ENCODE measurements at regions not wholly inside any gene's neighbourhood (a gene's known extent, or its start where the extent isn't known, plus 50 kb on each side); places are given as distances from the start of the nearest gene placed in this dataset.

DNA sequence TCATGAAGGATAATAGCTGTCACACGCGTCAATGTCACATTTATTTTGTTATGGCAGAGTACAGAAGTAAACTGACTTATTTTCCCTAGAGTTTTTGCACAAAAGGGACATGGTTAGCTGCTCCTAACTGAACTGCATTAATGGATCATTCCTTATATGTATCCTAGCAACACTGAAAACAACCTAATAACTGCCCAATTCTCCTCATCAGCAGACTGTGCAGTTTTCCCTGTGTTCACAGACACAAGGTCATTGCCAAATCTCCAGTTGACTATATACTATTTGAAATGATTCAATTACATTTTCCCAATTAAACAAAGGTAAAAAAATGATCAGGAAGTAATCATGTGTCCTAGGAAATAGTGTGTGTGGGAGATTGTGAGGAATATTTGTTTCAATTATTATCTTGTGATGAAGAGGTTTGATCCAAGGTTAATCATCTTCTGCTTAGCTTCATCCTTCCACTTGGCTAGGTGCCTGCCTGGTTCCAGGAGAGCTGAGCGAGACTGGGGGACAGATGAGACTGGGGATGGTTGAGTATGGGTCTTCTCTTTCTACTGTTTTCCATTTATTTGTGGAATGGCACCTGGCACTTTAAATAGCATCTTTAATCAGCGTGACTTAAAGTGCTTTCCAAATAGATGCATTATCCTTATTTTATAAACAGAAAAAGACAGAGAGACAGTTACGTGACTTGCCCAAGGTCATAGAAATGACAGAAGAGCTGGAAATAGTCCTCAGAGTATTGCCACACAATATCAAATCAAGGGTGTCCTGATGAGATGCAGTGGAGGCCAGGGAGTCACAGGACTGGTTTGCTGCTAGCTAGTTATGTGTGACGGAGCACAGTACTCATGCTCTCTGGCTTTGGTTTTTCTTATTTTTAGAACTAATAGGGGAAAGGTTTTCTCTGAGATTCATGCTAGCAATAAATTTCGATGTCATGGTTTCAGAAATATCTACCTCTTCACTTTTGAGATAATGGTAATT lies 335.6 kb downstream of the PIK3C3 start:
- Histone ChIP-seq H3K27me3 (ENCODE audit: control insufficient read depth, insufficient read depth, low read length) (no peaks in the 10 kb centered on the region), H3K4me3 (ENCODE audit: low read depth, low read length) (no peak overlapping the region), H3K9me3 (ENCODE audit: control insufficient read depth, insufficient read depth, low read length) (no peaks in the 10 kb centered on the region), H3K36me3 (ENCODE audit: control insufficient read depth, insufficient read depth, low read length) (no peaks in the 10 kb centered on the region), H3K27ac (ENCODE audit: low read depth, low read length) (no peak overlapping the region), H3K4me1 (ENCODE audit: control insufficient read depth, insufficient read depth, low read length) (no peaks in the 10 kb centered on the region), H3K9ac (ENCODE audit: low read depth, low read length) (no peak overlapping the region)

DNA sequence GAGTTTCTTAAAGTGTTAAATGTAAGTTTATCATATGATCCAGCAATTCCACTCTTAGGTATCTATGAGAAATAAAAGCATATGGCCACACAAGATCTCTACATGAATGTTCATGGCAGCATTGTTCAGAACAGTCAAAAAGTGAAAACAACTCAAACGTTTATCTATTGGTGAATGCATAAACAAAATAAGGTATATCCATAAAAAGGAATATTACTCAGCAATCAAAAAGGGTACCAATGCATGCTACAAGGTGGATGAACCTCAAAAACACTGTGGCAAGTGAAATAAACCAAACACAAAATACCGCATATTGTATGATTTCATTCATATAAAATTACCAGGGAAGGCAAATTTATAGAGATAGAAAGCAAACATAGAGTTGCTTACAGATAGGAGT lies 337.6 kb downstream of the PIK3C3 start:
- no peaks in the 10 kb centered on the region for H3K36me3 ChIP-seq (ENCODE audit: control insufficient read depth, insufficient read depth, low read length)
- H3K27ac ChIP-seq (ENCODE audit: low read depth, low read length), result no peak overlapping the region
- H3K4me3 ChIP-seq (ENCODE audit: low read depth, low read length), result no peak overlapping the region
- no peaks in the 10 kb centered on the region for H3K4me1 ChIP-seq (ENCODE audit: control insufficient read depth, insufficient read depth, low read length)
- H3K9me3 ChIP-seq (ENCODE audit: control insufficient read depth, insufficient read depth, low read length), result no peaks in the 10 kb centered on the region
- no peaks in the 10 kb centered on the region for H3K27me3 ChIP-seq (ENCODE audit: control insufficient read depth, insufficient read depth, low read length)
- H3K9ac ChIP-seq (ENCODE audit: low read depth, low read length), result no peak overlapping the region

DNA sequence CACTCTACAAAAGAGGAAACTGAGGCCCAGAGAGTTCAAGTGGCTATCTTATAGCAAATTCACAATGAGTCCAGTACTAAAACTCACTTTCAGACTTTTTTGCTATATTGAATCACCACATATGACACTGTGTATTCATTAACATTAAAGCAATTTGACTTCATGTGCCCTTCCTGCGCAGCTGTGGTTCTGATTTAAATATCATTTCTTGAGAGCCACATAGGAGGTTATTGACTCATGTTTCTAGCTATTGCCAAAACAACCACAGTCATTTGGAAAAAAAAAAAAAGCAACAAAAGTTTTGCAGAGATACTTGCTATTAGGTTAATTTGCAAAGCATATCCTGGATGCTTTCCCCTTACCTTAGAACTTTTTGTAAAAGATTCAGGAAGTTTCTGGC lies 341.2 kb downstream of the PIK3C3 start:
- H3K27me3 ChIP-seq (ENCODE audit: control insufficient read depth, insufficient read depth, low read length), result no peaks in the 10 kb centered on the region
- H3K36me3 ChIP-seq (ENCODE audit: control insufficient read depth, insufficient read depth, low read length), result no peaks in the 10 kb centered on the region
- no peaks in the 10 kb centered on the region for H3K9me3 ChIP-seq (ENCODE audit: control insufficient read depth, insufficient read depth, low read length)
- H3K4me3 ChIP-seq (ENCODE audit: low read depth, low read length), result no peak overlapping the region
- no peak overlapping the region for H3K27ac ChIP-seq (ENCODE audit: low read depth, low read length)
- H3K9ac ChIP-seq (ENCODE audit: low read depth, low read length), result no peak overlapping the region
- 0 out of 2 replicates have a peak, but pooled peaks cover 5% of the 10 kb centered on the region for H3K4me1 ChIP-seq (ENCODE audit: control insufficient read depth, insufficient read depth, low read length)

DNA sequence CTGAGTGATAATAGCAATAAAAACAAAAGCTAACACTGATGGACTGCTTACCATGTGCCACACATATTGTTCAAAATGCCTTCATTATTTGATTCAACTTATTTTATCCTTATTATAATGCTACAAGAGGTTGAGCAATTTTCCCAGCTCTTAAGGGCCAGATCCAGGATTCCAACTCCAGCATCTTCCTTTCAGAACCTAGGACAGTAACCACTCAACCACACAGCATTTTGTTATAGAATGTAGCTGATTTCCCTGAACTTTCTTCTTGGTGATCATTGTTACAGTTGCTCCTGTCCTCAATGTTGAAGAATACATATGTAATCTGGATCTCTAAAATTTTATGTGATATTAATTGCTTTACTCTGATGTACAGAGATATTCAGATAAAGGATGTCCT lies 341.7 kb downstream of the PIK3C3 start:
- no peaks in the 10 kb centered on the region for H3K9me3 ChIP-seq (ENCODE audit: control insufficient read depth, insufficient read depth, low read length)
- H3K4me3 ChIP-seq (ENCODE audit: low read depth, low read length), result no peak overlapping the region
- H3K36me3 ChIP-seq (ENCODE audit: control insufficient read depth, insufficient read depth, low read length), result no peaks in the 10 kb centered on the region
- no peak overlapping the region for H3K27ac ChIP-seq (ENCODE audit: low read depth, low read length)
- H3K4me1 ChIP-seq (ENCODE audit: control insufficient read depth, insufficient read depth, low read length), result 0 out of 2 replicates have a peak, but pooled peaks cover 5% of the 10 kb centered on the region
- H3K9ac ChIP-seq (ENCODE audit: low read depth, low read length), result no peak overlapping the region
- H3K27me3 ChIP-seq (ENCODE audit: control insufficient read depth, insufficient read depth, low read length), result no peaks in the 10 kb centered on the region

DNA sequence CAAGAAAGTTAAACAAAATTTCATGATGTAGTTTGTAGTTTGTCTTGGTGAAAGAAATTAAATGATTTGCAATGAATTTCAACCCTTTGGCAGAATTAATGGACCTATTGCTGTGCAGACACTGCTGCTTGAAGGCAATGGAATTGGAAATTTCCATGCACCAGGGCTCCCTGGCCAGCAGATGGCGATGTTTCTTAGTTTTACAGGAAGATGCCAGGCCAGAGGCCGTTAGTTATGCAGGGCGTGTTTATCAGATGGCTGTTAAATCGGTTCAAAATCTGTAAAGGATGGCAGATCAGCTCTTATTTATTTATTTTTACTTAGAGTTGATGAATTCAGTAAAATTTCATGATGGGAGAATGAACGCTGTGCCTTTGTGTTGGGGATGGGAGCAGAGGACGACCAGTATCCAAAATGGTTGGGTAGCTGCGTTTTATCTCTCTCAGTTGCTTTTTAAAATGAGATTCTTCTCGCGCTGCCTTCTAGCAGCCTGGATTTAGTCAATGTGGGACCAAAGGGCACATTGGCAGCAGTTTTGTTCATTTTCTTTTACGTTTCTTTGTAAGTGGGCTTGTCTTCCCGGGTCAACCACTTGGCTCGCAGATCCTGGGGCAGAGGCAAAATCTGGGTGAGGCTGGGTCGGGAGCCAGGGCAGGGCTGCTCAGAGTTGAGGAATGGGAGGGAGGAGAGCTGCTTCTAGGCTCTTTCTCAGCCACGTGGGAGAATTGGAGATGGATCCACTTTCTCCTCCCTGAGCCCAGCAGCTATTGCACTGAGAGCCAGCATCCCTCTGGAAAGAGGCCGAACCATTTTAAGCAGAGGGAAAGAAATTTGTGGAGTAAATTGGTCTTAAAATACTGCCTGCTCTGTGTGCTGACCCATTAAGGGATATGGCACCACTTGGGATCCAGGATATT lies 344.0 kb downstream of the PIK3C3 start:
- 0 out of 2 replicates have a peak, but pooled peaks cover 5% of the 10 kb centered on the region for H3K4me1 ChIP-seq (ENCODE audit: control insufficient read depth, insufficient read depth, low read length)
- no peaks in the 10 kb centered on the region for H3K27me3 ChIP-seq (ENCODE audit: control insufficient read depth, insufficient read depth, low read length)
- H3K9me3 ChIP-seq (ENCODE audit: control insufficient read depth, insufficient read depth, low read length), result no peaks in the 10 kb centered on the region
- H3K9ac ChIP-seq (ENCODE audit: low read depth, low read length), result no peak overlapping the region
- no peaks in the 10 kb centered on the region for H3K36me3 ChIP-seq (ENCODE audit: control insufficient read depth, insufficient read depth, low read length)
- H3K4me3 ChIP-seq (ENCODE audit: low read depth, low read length), result no peak overlapping the region
- no peak overlapping the region for H3K27ac ChIP-seq (ENCODE audit: low read depth, low read length)

DNA sequence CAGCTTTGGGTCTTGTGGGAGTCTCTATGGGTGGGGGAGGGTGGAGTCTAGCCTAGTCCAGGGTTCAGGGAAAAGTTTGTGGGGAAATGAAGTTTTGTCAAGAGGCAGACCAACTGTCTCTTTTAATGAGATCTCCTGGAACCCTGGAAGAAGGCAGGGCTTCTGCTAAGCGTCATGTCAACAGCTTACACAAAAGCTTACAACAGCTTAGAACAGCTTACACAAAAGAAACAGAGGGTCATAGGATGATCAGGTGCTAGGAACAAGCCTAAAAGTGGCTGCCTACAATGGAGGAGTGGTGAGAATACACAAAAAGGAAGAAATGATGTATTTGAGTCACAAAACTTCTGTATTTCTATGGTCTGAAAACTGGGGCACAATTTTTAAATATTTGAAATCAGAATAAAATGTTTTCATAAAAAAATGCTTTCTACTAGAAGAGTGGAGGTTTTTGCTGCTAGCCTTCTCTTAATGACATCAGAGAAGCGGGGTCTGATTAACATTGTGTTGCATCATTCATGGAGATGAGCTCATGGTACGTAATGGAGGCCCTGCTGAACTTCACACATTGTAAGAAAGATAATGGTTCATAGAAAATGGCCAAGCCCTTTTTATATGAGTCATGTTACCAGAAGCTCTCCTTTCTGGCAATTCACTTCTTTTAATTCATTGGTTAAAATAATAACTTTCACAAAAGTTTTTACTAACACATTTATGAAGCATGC lies 351.0 kb downstream of the PIK3C3 start:
- H3K9me3 ChIP-seq (ENCODE audit: control insufficient read depth, insufficient read depth, low read length), result no peaks in the 10 kb centered on the region
- H3K4me1 ChIP-seq (ENCODE audit: control insufficient read depth, insufficient read depth, low read length), result no peaks in the 10 kb centered on the region
- H3K9ac ChIP-seq (ENCODE audit: low read depth, low read length), result no peak overlapping the region
- H3K4me3 ChIP-seq (ENCODE audit: low read depth, low read length), result no peak overlapping the region
- H3K27ac ChIP-seq (ENCODE audit: low read depth, low read length), result no peak overlapping the region
- no peaks in the 10 kb centered on the region for H3K36me3 ChIP-seq (ENCODE audit: control insufficient read depth, insufficient read depth, low read length)
- H3K27me3 ChIP-seq (ENCODE audit: control insufficient read depth, insufficient read depth, low read length), result no peaks in the 10 kb centered on the region

DNA sequence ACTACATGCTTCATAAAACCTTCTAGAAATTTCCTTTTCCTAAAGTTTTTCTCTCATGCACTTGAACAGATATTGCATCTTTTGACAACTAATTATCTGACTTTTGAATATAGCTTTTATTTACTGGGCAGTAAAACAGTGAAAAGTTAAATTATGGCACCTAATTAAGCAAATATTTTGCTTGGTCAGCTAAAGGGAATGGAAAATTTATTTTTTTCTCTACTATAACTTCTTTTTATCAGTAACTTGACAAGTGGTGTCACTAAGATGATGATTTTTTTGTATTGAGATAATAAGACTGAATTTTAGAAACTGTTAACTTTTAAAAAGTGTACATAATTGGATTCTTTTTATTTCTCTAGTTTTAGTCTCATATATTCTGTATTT lies 351.6 kb downstream of the PIK3C3 start:
- no peak overlapping the region for H3K4me3 ChIP-seq (ENCODE audit: low read depth, low read length)
- H3K9ac ChIP-seq (ENCODE audit: low read depth, low read length), result no peak overlapping the region
- no peaks in the 10 kb centered on the region for H3K9me3 ChIP-seq (ENCODE audit: control insufficient read depth, insufficient read depth, low read length)
- no peaks in the 10 kb centered on the region for H3K4me1 ChIP-seq (ENCODE audit: control insufficient read depth, insufficient read depth, low read length)
- H3K36me3 ChIP-seq (ENCODE audit: control insufficient read depth, insufficient read depth, low read length), result no peaks in the 10 kb centered on the region
- H3K27me3 ChIP-seq (ENCODE audit: control insufficient read depth, insufficient read depth, low read length), result no peaks in the 10 kb centered on the region
- no peak overlapping the region for H3K27ac ChIP-seq (ENCODE audit: low read depth, low read length)

DNA sequence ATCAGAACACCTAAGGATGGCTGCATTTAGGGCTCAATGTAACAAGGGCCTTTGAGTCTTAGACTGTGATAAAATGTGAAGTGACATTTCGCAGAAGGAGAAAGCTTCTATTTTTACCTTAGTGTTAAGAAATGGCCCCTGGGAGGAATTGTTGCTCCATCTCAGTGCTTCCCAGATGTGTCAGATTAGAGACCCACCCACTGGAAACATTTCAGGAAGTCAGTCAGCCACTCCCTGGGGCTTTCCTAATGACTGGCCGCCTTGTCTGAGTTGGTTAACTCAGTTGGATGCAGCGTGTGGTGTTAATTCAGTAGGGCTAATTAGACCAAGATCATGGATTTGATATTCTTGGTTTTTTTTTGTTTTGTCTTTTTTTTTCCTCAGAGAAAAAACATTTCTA lies 355.9 kb downstream of the PIK3C3 start:
- no peaks in the 10 kb centered on the region for H3K27me3 ChIP-seq (ENCODE audit: control insufficient read depth, insufficient read depth, low read length)
- H3K27ac ChIP-seq (ENCODE audit: low read depth, low read length), result no peak overlapping the region
- no peak overlapping the region for H3K9ac ChIP-seq (ENCODE audit: low read depth, low read length)
- H3K36me3 ChIP-seq (ENCODE audit: control insufficient read depth, insufficient read depth, low read length), result no peaks in the 10 kb centered on the region
- H3K4me3 ChIP-seq (ENCODE audit: low read depth, low read length), result no peak overlapping the region
- no peaks in the 10 kb centered on the region for H3K4me1 ChIP-seq (ENCODE audit: control insufficient read depth, insufficient read depth, low read length)
- no peaks in the 10 kb centered on the region for H3K9me3 ChIP-seq (ENCODE audit: control insufficient read depth, insufficient read depth, low read length)

DNA sequence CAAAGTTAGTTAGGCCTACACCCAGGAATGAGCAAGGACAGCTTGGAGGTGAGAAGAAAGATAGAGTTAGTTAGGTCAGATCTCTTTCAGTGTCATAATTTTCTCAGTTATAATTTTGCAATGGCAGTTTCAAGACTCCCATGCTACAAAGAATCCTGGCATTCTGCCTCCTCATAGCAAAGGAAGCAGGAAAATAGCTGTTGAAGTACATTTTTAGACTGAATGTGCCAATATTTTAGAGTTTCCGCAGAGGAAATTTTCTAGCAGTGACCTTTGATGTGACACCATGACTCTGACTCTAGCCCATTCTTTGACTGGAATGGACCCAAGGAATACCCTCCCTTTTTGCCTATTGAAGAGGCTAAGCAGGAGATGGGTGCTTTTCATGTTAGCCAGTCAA lies 371.7 kb downstream of the PIK3C3 start:
- Histone ChIP-seq H3K27me3 (ENCODE audit: control insufficient read depth, insufficient read depth, low read length) (no peaks in the 10 kb centered on the region), H3K4me1 (ENCODE audit: control insufficient read depth, insufficient read depth, low read length) (no peaks in the 10 kb centered on the region), H3K9me3 (ENCODE audit: control insufficient read depth, insufficient read depth, low read length) (peaks cover 8% of the 10 kb centered on the region), H3K27ac (ENCODE audit: low read depth, low read length) (no peak overlapping the region), H3K36me3 (ENCODE audit: control insufficient read depth, insufficient read depth, low read length) (no peaks in the 10 kb centered on the region), H3K4me3 (ENCODE audit: low read depth, low read length) (no peak overlapping the region), H3K9ac (ENCODE audit: low read depth, low read length) (no peak overlapping the region)

DNA sequence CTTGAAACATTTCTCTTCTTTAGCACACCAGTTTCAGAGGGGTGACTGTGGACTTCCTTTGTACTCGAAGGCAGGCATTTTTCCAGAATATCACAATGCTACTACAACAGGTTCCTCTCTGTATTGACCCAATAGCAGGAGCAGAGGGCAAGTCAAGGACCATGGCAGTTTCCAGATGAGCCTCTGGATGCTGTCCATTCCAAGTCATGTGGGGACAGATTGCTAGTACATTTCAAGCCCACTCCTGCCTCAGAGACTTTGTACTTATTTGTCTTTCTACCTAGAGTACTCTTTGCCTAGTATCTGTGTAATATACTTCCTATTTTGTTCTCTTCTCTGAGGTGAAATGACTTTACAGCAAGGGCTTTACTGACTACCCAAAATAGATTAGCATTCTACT lies 373.9 kb downstream of the PIK3C3 start:
- Histone ChIP-seq H3K4me1 (ENCODE audit: control insufficient read depth, insufficient read depth, low read length) (no peaks in the 10 kb centered on the region), H3K4me3 (ENCODE audit: low read depth, low read length) (no peak overlapping the region), H3K9me3 (ENCODE audit: control insufficient read depth, insufficient read depth, low read length) (peaks cover 8% of the 10 kb centered on the region), H3K27ac (ENCODE audit: low read depth, low read length) (no peak overlapping the region), H3K27me3 (ENCODE audit: control insufficient read depth, insufficient read depth, low read length) (no peaks in the 10 kb centered on the region), H3K9ac (ENCODE audit: low read depth, low read length) (no peak overlapping the region), H3K36me3 (ENCODE audit: control insufficient read depth, insufficient read depth, low read length) (no peaks in the 10 kb centered on the region)

All from HUES48 (cell line).